Omental fat pad (tissue), 3 donors: ENCODE measurements at regions not wholly inside any gene's neighbourhood (a gene's known extent, or its start where the extent isn't known, plus 50 kb on each side); places are given as distances from the start of the nearest gene placed in this dataset.

Experiments
- ATAC-seq: fragments of 150-250 bp; one replicate; pipeline ENCODE4 v1.9.1; 2016; ENCODE audit warnings: mild to moderate bottlenecking, moderate library complexity; ENCODE audit not compliant: low FRiP score
- DNase-seq: peaks from one replicate; pipeline ENCODE4 v3.0.0-alpha.2; 2019; ENCODE audit warnings: low spot score
- CTCF ChIP-seq, 3 donors: fragments of 450-650 bp; IDR thresholded peaks; one replicate each; pipeline ENCODE4 v1.5.1; 2016 to 2017; ENCODE audit warnings: antibody characterized with exemption in 3 of 3, mild to moderate bottlenecking in 3 of 3, moderate library complexity in 2 of 3

- TF ChIP-seq CTCF (IDR thresholded peaks at IDR 0.05) = no peak
- DNase-seq (no peak), ATAC-seq (no peak)
Observed at GRCh38 chr21:16942703-16943102, 570.1 kb upstream of the CXADR start.

- no peak for ATAC-seq
- no peak for DNase-seq
- no peak for TF ChIP-seq CTCF (IDR thresholded peaks at IDR 0.05)
Observed at GRCh38 chr21:16943231-16943630, 569.6 kb upstream of the CXADR start.

- no peak for ATAC-seq
- no peak for DNase-seq
- no peak for TF ChIP-seq CTCF (IDR thresholded peaks at IDR 0.05)
Observed at GRCh38 chr21:16945580-16945979, 567.3 kb upstream of the CXADR start.

GRCh38 chr21:16956824-16957223, 556.0 kb upstream of the CXADR start:
- DNase-seq (no peak), ATAC-seq (no peak)
- TF ChIP-seq CTCF (IDR thresholded peaks at IDR 0.05) = no peak

- TF ChIP-seq CTCF (IDR thresholded peaks at IDR 0.05) = no peak
- DNase-seq = no peak
- ATAC-seq = no peak
Observed at GRCh38 chr21:16965424-16965823, 547.4 kb upstream of the CXADR start.

- no peak for TF ChIP-seq CTCF (IDR thresholded peaks at IDR 0.05)
- no peak for DNase-seq
- ATAC-seq = no peak
Observed at GRCh38 chr21:16968436-16968835, 544.4 kb upstream of the CXADR start.

- ATAC-seq (no peak), DNase-seq (no peak)
- no peak for TF ChIP-seq CTCF (IDR thresholded peaks at IDR 0.05)
Observed at GRCh38 chr21:16969636-16970035, 543.2 kb upstream of the CXADR start.
